SK-N-SH (cell line): ENCODE measurements at regions not wholly inside any gene's neighbourhood (a gene's known extent, or its start where the extent isn't known, plus 50 kb on each side); places are given as distances from the start of the nearest gene placed in this dataset.

Experiments used
- MAX ChIP-seq: IDR thresholded peaks from 2 replicates; pipeline ENCODE4 v1.4.0; 2012; ENCODE audit warnings: low read depth
- NRF1 ChIP-seq: IDR thresholded peaks from 2 replicates; pipeline ENCODE4 v1.6.1; 2012; ENCODE audit warnings: low read depth, mild to moderate bottlenecking, low read length
- RFX5 ChIP-seq: IDR thresholded peaks from 2 replicates; pipeline ENCODE4 v1.6.1; 2012; ENCODE audit warnings: mild to moderate bottlenecking, improper control_type of control experiment, low read length
- TF ChIP-seq, protein P1 (sequence below): fragments of 200-600 bp; sonication (generic); IDR thresholded peaks from 2 replicates; pipeline ENCODE4 v1.6.1; 2017; ENCODE audit warnings: antibody characterized with exemption, mild to moderate bottlenecking, moderate library complexity
- TF ChIP-seq, protein P2 (sequence below): IDR thresholded peaks from 2 replicates; pipeline ENCODE4 v1.6.1; 2012; ENCODE audit warnings: mild to moderate bottlenecking, low read depth, low read length, moderate library complexity

DNA sequence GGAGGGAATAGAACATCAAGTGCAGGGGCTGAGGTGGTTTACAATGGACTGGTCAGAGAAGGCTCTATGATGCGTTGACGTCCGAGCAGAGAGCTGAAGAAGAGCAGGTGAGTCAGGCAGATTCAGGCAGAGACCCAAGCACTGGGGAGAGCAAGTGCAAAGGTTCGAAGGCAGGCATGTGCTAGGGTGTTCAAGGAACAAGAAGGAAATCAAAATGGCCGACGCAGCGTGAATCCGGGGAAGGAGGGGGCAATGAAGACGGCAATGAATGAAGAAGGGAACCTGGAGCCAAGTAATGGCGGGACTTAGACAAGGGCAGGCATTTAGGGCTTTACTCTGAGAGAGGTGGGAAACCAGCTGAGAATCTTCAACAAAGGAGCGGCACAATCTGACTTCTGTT is 56.8 kb upstream of the DCTD start:
- TF ChIP-seq RFX5 = no peak
- TF ChIP-seq MAX = no peak
- TF ChIP-seq, protein P1, sequence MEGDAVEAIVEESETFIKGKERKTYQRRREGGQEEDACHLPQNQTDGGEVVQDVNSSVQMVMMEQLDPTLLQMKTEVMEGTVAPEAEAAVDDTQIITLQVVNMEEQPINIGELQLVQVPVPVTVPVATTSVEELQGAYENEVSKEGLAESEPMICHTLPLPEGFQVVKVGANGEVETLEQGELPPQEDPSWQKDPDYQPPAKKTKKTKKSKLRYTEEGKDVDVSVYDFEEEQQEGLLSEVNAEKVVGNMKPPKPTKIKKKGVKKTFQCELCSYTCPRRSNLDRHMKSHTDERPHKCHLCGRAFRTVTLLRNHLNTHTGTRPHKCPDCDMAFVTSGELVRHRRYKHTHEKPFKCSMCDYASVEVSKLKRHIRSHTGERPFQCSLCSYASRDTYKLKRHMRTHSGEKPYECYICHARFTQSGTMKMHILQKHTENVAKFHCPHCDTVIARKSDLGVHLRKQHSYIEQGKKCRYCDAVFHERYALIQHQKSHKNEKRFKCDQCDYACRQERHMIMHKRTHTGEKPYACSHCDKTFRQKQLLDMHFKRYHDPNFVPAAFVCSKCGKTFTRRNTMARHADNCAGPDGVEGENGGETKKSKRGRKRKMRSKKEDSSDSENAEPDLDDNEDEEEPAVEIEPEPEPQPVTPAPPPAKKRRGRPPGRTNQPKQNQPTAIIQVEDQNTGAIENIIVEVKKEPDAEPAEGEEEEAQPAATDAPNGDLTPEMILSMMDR = no peak
- TF ChIP-seq NRF1 = no peak
- TF ChIP-seq, protein P2, sequence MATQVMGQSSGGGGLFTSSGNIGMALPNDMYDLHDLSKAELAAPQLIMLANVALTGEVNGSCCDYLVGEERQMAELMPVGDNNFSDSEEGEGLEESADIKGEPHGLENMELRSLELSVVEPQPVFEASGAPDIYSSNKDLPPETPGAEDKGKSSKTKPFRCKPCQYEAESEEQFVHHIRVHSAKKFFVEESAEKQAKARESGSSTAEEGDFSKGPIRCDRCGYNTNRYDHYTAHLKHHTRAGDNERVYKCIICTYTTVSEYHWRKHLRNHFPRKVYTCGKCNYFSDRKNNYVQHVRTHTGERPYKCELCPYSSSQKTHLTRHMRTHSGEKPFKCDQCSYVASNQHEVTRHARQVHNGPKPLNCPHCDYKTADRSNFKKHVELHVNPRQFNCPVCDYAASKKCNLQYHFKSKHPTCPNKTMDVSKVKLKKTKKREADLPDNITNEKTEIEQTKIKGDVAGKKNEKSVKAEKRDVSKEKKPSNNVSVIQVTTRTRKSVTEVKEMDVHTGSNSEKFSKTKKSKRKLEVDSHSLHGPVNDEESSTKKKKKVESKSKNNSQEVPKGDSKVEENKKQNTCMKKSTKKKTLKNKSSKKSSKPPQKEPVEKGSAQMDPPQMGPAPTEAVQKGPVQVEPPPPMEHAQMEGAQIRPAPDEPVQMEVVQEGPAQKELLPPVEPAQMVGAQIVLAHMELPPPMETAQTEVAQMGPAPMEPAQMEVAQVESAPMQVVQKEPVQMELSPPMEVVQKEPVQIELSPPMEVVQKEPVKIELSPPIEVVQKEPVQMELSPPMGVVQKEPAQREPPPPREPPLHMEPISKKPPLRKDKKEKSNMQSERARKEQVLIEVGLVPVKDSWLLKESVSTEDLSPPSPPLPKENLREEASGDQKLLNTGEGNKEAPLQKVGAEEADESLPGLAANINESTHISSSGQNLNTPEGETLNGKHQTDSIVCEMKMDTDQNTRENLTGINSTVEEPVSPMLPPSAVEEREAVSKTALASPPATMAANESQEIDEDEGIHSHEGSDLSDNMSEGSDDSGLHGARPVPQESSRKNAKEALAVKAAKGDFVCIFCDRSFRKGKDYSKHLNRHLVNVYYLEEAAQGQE = no peak
